WTC11 (cell line): ENCODE measurements at regions not wholly inside any gene's neighbourhood (a gene's known extent, or its start where the extent isn't known, plus 50 kb on each side); places are given as distances from the start of the nearest gene placed in this dataset.

ENCODE experiments used
- ATAC-seq: fragments of 200-7000 bp; cut with Tn5 transposase; 2 replicates; pipeline ENCODE4 v1.10.0; 2021; ENCODE audit warnings: mild to moderate bottlenecking, moderate library complexity
- CTCF ChIA-PET: fragments of 300-600 bp; sonication (Branson Sonifier 250); formaldehyde crosslinking; loops from one replicate; lab custom pipeline; 2021; ENCODE audit warnings: antibody characterized with exemption; lab: Charles Lee
- POLR2A ChIA-PET: fragments of 350-600 bp; sonication (Branson Sonifier 250); formaldehyde crosslinking; loops from one replicate; lab custom pipeline; 2021; ENCODE audit warnings: antibody characterized with exemption; lab: Charles Lee
- DNase-seq: peaks from one replicate; pipeline ENCODE4 v3.0.0; 2021; ENCODE audit warnings: low spot score
- H3K27ac Mint-ChIP-seq: 2 replicates; pipeline ENCODE4 v1.8.0; 2021; ENCODE audit warnings: mixed read lengths
- H3K27me3 Mint-ChIP-seq: 2 replicates; pipeline ENCODE4 v1.8.0; 2021; ENCODE audit warnings: low read depth, mild to moderate bottlenecking, moderate library complexity, mixed read lengths
- H3K36me3 Mint-ChIP-seq: 2 replicates; pipeline ENCODE4 v1.8.0; 2021; ENCODE audit warnings: mixed read lengths
- H3K4me1 Mint-ChIP-seq: 2 replicates; pipeline ENCODE4 v1.8.0; 2022; ENCODE audit warnings: mixed read lengths
- H3K4me3 Mint-ChIP-seq: 2 replicates; pipeline ENCODE4 v1.8.0; 2021; ENCODE audit warnings: mild to moderate bottlenecking, moderate library complexity, mixed read lengths
- H3K9me3 Mint-ChIP-seq: 2 replicates; pipeline ENCODE4 v1.8.0; 2021; ENCODE audit warnings: mixed read lengths
- ATF6 ChIP-seq: sonication (generic); formaldehyde crosslinking; IDR thresholded peaks from 2 replicates; pipeline ENCODE4 v1.8.1; 2023; ENCODE audit warnings: mild to moderate bottlenecking, missing genetic modification reagents
- CDX4 ChIP-seq: fragments of 250-450 bp; sonication (Bioruptor Pico); IDR thresholded peaks from 2 replicates; pipeline ENCODE4 v1.9.0; 2021; ENCODE audit warnings: moderate library complexity, mild to moderate bottlenecking, inconsistent platforms, borderline replicate concordance
- EMX1 ChIP-seq: fragments of 250-450 bp; sonication (Bioruptor Pico); IDR thresholded peaks from 2 replicates; pipeline ENCODE4 v1.8.0; 2021; ENCODE audit warnings: mild to moderate bottlenecking
- ERG ChIP-seq: fragments of 250-450 bp; sonication (Bioruptor Pico); IDR thresholded peaks from 2 replicates; pipeline ENCODE4 v1.8.0; 2021; ENCODE audit warnings: mild to moderate bottlenecking
- FOXK1 ChIP-seq: sonication (generic); formaldehyde crosslinking; IDR thresholded peaks from 2 replicates; pipeline ENCODE4 v1.8.0; 2022; ENCODE audit warnings: mild to moderate bottlenecking, moderate library complexity, missing genetic modification reagents
- FOXP1 ChIP-seq: sonication (generic); formaldehyde crosslinking; IDR thresholded peaks from 2 replicates; pipeline ENCODE4 v1.8.0; 2022; ENCODE audit warnings: missing genetic modification reagents, mild to moderate bottlenecking, moderate library complexity, borderline replicate concordance
- GTF2I ChIP-seq: fragments of 250-450 bp; sonication (Bioruptor Pico); conservative IDR thresholded peaks from 2 replicates; pipeline ENCODE4 v1.4.0; 2021; ENCODE audit warnings: mild to moderate bottlenecking
- IRF1 ChIP-seq: sonication (generic); formaldehyde crosslinking; IDR thresholded peaks from 2 replicates; pipeline ENCODE4 v1.8.0; 2023; ENCODE audit warnings: missing genetic modification reagents
- IRF2 ChIP-seq: sonication (generic); formaldehyde crosslinking; IDR thresholded peaks from 2 replicates; pipeline ENCODE4 v1.8.0; 2022; ENCODE audit warnings: low read depth, missing genetic modification reagents, borderline replicate concordance
- MAX ChIP-seq: sonication (generic); formaldehyde crosslinking; IDR thresholded peaks from 2 replicates; pipeline ENCODE4 v1.8.0; 2022; ENCODE audit warnings: mild to moderate bottlenecking, missing genetic modification reagents
- NFYB ChIP-seq: sonication (generic); formaldehyde crosslinking; conservative IDR thresholded peaks from 2 replicates; pipeline ENCODE4 v1.8.0; 2022; ENCODE audit warnings: low read depth, missing genetic modification reagents
- OVOL2 ChIP-seq: fragments of 250-450 bp; sonication (Bioruptor Pico); IDR thresholded peaks from 2 replicates; pipeline ENCODE4 v1.9.0; 2021; ENCODE audit warnings: mild to moderate bottlenecking, borderline replicate concordance
- PRRX2 ChIP-seq: fragments of 250-450 bp; sonication (Bioruptor Pico); IDR thresholded peaks from 2 replicates; pipeline ENCODE4 v1.8.0; 2021; ENCODE audit warnings: mild to moderate bottlenecking
- RORB ChIP-seq: fragments of 250-450 bp; sonication (Bioruptor Pico); IDR thresholded peaks from 2 replicates; pipeline ENCODE4 v1.9.0; 2021; ENCODE audit warnings: mild to moderate bottlenecking
- SMAD4 ChIP-seq: sonication (generic); formaldehyde crosslinking; IDR thresholded peaks from 2 replicates; pipeline ENCODE4 v1.8.0; 2022; ENCODE audit warnings: mild to moderate bottlenecking, missing genetic modification reagents
- TP53 ChIP-seq: sonication (generic); formaldehyde crosslinking; IDR thresholded peaks from 2 replicates; pipeline ENCODE4 v1.8.1; 2023; ENCODE audit warnings: mild to moderate bottlenecking, missing genetic modification reagents
- ZNF219 ChIP-seq: sonication (generic); formaldehyde crosslinking; IDR thresholded peaks from 2 replicates; pipeline ENCODE4 v1.8.0; 2023; ENCODE audit warnings: missing genetic modification reagents, mild to moderate bottlenecking, borderline replicate concordance
- ZNF532 ChIP-seq: fragments of 250-450 bp; sonication (Bioruptor Pico); IDR thresholded peaks from 2 replicates; pipeline ENCODE4 v1.9.0; 2021; ENCODE audit warnings: mild to moderate bottlenecking, borderline replicate concordance
- ZNF671 ChIP-seq: fragments of 250-450 bp; sonication (Bioruptor Pico); IDR thresholded peaks from 2 replicates; pipeline ENCODE4 v1.8.0; 2021; ENCODE audit warnings: mild to moderate bottlenecking
- ZSCAN18 ChIP-seq: fragments of 250-450 bp; sonication (Bioruptor Pico); IDR thresholded peaks from 2 replicates; pipeline ENCODE4 v2.1.2; 2022; ENCODE audit warnings: mild to moderate bottlenecking, moderate library complexity

- POLR2A ChIA-PET: no interaction called here
- no peak overlapping the region; the same call in 1 of the 2 replicates for H3K27ac Mint-ChIP-seq
- H3K27me3 Mint-ChIP-seq: peaks cover 59% of the 10 kb centered on the region
- no peaks in the 10 kb centered on the region for H3K9me3 Mint-ChIP-seq
- TF ChIP-seq MAX (CRISPR knock-in tag) (peak; percentile 55; the same call in 1 of the 2 replicates), ZNF671 (no peak)
- no peak overlapping the region for H3K4me3 Mint-ChIP-seq
- no peaks in the 10 kb centered on the region for H3K36me3 Mint-ChIP-seq
- ATAC-seq (no peak), DNase-seq (no peak)
- CTCF ChIA-PET: no interaction called here
- H3K4me1 Mint-ChIP-seq: peaks cover 75% of the 10 kb centered on the region
Observed at GRCh38 chr6:108734271-108734922, 113.8 kb upstream of the ARMC2 start.

GRCh38 chr6:108735310-108736001 lies 112.8 kb upstream of the ARMC2 start:
- POLR2A ChIA-PET: no interaction called here
- H3K4me3 Mint-ChIP-seq: no peak overlapping the region
- DNase-seq (no peak), ATAC-seq (no peak)
- CTCF ChIA-PET: no interaction called here
- peaks cover 71% of the 10 kb centered on the region for H3K4me1 Mint-ChIP-seq
- H3K9me3 Mint-ChIP-seq: no peaks in the 10 kb centered on the region
- TF ChIP-seq ZNF219 (CRISPR knock-in tag) (no peak), NFYB (CRISPR knock-in tag) (no peak), SMAD4 (CRISPR knock-in tag) (no peak), ERG (CRISPR knock-in tag) (no peak), ATF6 (CRISPR knock-in tag) (no peak), RORB (CRISPR knock-in tag) (no peak), TP53 (CRISPR knock-in tag) (no peak), FOXK1 (CRISPR knock-in tag) (no peak), ZSCAN18 (CRISPR knock-in tag) (no peak), PRRX2 (no peak), IRF2 (CRISPR knock-in tag) (no peak), IRF1 (CRISPR knock-in tag) (no peak)
- peaks cover 51% of the 10 kb centered on the region for H3K27me3 Mint-ChIP-seq
- H3K36me3 Mint-ChIP-seq: no peaks in the 10 kb centered on the region
- no peak overlapping the region for H3K27ac Mint-ChIP-seq

- Mint-ChIP-seq H3K27me3 (peaks cover 47% of the 10 kb centered on the region), H3K4me3 (peak overlapping the region; percentile 7; the same call in 1 of the 2 replicates), H3K36me3 (no peaks in the 10 kb centered on the region), H3K4me1 (peaks cover 65% of the 10 kb centered on the region), H3K27ac (0 out of 2 replicates have a peak overlapping the region, but pooled peaks have one; percentile 10), H3K9me3 (no peaks in the 10 kb centered on the region)
- ATAC-seq: peak; percentile 60
- DNase-seq: no peak
- ChIA-PET POLR2A (interaction anchor here (0.7 kb wide), 1 partner anchor 496 kb away, joined by 5 read pairs; no protein-coding TSS in a partner anchor), CTCF (no interaction called here)
- TF ChIP-seq NFYB (CRISPR knock-in tag) (no peak), EMX1 (no peak), GTF2I (CRISPR knock-in tag) (no peak), ZNF532 (no peak), OVOL2 (CRISPR knock-in tag) (no peak), CDX4 (CRISPR knock-in tag) (no peak), RORB (CRISPR knock-in tag) (no peak), FOXP1 (CRISPR knock-in tag) (no peak)
Observed at GRCh38 chr6:108736002-108736361, 112.2 kb upstream of the ARMC2 start.
